GM12874 (cell line): ENCODE measurements at regions not wholly inside any gene's neighbourhood (a gene's known extent, or its start where the extent isn't known, plus 50 kb on each side); places are given as distances from the start of the nearest gene placed in this dataset.

Experiments used
- CTCF ChIP-seq: IDR thresholded peaks from 2 replicates; pipeline ENCODE4 v1.5.1; 2011; ENCODE audit warnings: low read depth, mild to moderate bottlenecking, control low read depth, low read length, moderate library complexity; ENCODE audit not compliant: insufficient read depth

GRCh38 chr18:65411061-65411460 lies 339.8 kb upstream of the CDH7 start:
- TF ChIP-seq CTCF: no peak

- TF ChIP-seq CTCF: no peak
These were observed 341.6 kb upstream of the CDH7 start for GRCh38 chr18:65409261-65409660.

- no peak for TF ChIP-seq CTCF
These were observed 347.3 kb upstream of the CDH7 start for GRCh38 chr18:65403534-65403933.

- TF ChIP-seq CTCF: no peak
These were observed 351.7 kb upstream of the CDH7 start for GRCh38 chr18:65399091-65399490.

GRCh38 chr18:65398347-65399075 lies 352.3 kb upstream of the CDH7 start:
- no peak for TF ChIP-seq CTCF

GRCh38 chr18:65380986-65381385 lies 369.8 kb upstream of the CDH7 start:
- no peak for TF ChIP-seq CTCF

GRCh38 chr18:65380571-65380970 lies 370.2 kb upstream of the CDH7 start:
- TF ChIP-seq CTCF: no peak

GRCh38 chr18:65372904-65373303 lies 377.9 kb upstream of the CDH7 start:
- no peak for TF ChIP-seq CTCF
